C4-2B (cell line): ENCODE measurements at regions not wholly inside any gene's neighbourhood (a gene's known extent, or its start where the extent isn't known, plus 50 kb on each side); places are given as distances from the start of the nearest gene placed in this dataset.

ENCODE experiments used
- H3K27ac ChIP-seq: fragments of 450-650 bp; 2 replicates; pipeline ENCODE4 v1.5.1; 2017
- ZFX ChIP-seq: fragments of 450-650 bp; IDR thresholded peaks from 2 replicates; pipeline ENCODE4 v1.6.1; 2017
- TF ChIP-seq, protein P1 (sequence below): fragments of 450-650 bp; conservative IDR thresholded peaks from 2 replicates; pipeline ENCODE4 v1.5.1; 2017; ENCODE audit warnings: mild to moderate bottlenecking

DNA sequence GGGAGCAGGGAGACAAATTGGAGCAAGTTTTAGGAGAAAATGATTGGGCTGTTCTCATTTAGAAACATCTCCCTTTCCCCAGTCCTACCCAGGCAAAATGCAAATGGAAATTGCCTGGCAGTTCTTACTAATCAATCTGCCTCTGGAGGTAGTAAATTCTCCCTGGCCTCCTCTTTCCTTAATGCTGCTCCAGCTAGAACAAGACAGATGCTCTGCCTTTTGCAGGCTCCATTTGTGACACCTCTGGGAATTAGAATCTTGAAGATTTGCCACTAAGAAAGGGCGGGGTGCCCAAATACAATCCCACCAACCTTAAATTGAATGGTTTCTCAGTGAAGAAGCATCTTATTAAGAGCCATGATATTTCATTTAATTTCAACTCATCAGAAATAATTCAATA is 377.7 kb upstream of the CDH11 start:
- H3K27ac ChIP-seq: no peak overlapping the region
- TF ChIP-seq, protein P1, sequence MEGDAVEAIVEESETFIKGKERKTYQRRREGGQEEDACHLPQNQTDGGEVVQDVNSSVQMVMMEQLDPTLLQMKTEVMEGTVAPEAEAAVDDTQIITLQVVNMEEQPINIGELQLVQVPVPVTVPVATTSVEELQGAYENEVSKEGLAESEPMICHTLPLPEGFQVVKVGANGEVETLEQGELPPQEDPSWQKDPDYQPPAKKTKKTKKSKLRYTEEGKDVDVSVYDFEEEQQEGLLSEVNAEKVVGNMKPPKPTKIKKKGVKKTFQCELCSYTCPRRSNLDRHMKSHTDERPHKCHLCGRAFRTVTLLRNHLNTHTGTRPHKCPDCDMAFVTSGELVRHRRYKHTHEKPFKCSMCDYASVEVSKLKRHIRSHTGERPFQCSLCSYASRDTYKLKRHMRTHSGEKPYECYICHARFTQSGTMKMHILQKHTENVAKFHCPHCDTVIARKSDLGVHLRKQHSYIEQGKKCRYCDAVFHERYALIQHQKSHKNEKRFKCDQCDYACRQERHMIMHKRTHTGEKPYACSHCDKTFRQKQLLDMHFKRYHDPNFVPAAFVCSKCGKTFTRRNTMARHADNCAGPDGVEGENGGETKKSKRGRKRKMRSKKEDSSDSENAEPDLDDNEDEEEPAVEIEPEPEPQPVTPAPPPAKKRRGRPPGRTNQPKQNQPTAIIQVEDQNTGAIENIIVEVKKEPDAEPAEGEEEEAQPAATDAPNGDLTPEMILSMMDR: no peak
- TF ChIP-seq ZFX: no peak

DNA sequence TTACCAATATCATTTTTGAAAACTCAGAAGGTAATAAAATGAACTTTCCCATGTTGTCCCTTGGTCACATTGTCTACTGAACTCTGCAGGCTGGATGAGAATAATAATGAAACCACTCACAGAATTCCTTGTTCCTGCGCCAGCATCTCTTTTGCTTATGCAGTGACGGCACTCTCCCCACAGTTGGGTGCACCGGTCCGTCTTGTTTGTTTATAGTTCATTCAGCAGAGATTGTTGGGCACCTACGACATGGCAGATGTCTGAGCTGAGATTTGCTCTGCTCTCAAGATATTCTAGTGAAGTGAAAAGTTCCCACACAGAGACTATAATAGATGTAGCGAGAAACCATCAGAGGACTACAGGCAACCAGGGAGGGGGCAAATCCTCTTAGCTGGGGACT is 375.7 kb upstream of the CDH11 start:
- TF ChIP-seq, protein P1: no peak
- TF ChIP-seq ZFX: no peak
- H3K27ac ChIP-seq: no peak overlapping the region

DNA sequence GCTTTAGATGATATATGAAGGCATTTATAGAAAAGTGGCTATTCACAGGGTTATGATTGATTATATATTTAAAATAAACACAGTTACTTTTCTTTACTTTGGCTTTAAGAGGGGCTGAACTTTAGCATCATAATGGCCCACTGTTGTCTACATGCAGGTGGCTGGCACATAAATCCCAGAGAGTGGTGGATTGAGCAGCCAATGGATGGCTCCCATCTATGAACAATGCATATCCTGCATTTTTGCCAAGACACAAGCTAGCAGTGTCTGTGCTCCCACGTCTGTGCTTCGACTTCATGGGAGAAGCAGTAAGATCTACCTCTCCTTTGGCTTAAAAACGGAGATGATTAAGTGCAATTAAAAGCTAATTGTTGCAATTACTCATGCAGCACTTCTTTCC is 373.2 kb upstream of the CDH11 start:
- no peak overlapping the region for H3K27ac ChIP-seq
- no peak for TF ChIP-seq ZFX
- TF ChIP-seq, protein P1: no peak

DNA sequence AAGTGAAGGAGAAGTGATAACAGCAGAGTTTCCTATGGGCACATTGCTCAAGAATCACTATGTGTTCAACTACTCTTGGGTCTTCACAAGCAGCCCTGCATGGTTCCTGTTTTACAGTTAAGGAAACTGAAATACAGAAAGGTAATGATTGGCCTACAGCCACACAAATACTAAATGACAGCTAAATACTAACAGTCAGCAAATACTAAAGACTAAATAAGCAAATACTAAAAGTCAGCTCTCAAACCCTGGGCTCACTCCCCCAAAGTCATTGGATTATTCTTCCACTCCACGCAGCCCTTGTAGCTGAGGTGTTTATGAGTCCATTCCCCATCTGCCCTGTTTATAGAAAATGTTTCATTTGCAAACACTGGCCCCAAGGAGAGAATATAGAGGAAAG is 372.7 kb upstream of the CDH11 start:
- no peak overlapping the region for H3K27ac ChIP-seq
- no peak for TF ChIP-seq ZFX

DNA sequence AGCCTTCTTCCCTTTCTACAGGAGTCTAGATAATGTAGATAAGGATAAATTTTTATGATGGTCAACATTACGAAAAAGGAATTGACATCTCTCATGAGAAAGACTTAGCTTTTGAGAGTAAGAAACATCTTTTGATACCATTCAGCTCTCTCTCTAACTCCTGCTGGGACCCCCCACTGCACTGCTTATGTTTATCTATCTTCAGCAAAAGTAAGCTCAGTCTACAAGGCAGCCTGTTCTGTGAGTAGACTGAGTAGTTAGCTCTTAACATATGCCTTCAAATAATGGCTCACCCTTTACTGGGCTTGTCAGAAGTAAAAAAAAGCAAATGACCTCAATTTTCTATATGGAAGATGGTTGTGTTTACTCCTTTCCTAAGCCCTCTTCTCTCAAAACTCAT is 372.2 kb upstream of the CDH11 start:
- TF ChIP-seq, protein P1: no peak
- no peak for TF ChIP-seq ZFX
- H3K27ac ChIP-seq: no peak overlapping the region

DNA sequence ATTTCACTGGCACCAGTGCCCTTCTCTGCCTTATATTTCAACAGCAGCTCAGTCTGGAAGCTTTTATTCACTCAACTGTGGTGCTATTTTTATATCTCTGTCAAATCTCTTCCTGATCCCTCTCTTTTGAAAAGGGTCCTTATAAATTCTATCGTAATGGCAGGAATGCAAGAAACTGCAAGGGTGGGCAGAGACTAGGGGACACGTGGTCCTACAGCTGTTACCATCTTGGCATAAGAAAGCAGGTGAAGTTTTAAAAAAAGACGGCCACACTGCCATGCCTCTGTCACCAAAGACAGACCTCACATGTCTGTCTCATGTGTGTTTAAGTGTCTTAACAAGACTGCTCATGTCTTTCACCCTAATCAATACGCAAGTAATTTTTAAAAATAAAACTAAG is 368.4 kb upstream of the CDH11 start:
- no peak overlapping the region for H3K27ac ChIP-seq
- TF ChIP-seq, protein P1: no peak
- TF ChIP-seq ZFX: no peak

DNA sequence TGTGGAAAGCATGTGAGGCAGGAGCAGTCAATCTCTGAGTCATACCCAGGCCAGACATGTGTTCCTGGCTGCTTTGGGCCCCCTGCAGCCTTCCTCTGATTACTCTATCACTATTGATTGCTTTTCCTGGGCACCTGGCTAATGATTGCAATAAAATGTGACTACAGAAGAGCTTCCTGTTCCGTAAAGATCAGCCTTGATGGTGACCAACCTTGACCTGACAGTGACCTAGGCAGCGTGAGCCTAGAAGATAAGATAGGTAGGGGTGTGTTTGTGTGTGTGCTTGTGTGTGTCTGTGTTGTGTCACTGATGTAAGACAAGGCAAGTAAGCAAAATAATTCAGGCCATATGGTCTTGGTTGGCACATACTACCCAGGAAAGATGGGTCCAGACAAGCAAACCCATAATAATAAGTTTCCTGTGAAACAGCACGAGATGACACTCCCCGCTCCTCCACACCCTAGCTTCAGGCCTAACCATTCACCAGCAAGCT is 367.7 kb upstream of the CDH11 start:
- TF ChIP-seq ZFX: no peak
- TF ChIP-seq, protein P1: no peak
- H3K27ac ChIP-seq: no peak overlapping the region

DNA sequence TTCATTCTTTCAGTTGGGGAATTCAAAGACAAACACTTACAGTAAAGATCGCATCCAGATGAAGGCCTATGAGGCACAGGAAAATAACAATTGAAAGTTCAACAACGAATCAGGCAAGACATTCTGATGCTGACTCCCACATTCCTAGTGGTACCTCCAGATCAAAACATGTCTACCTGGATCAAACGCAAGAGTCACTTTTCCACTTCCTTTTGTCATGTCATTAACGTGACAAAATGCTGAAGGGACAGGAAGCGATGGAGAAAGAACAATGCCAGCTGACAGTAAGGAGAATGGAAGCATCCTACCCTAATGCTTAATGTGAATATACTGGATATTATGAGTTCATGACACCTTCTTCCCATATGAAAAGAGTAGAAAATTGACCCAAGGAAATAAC is 365.4 kb upstream of the CDH11 start:
- TF ChIP-seq, protein P1: no peak
- no peak for TF ChIP-seq ZFX
- no peak overlapping the region for H3K27ac ChIP-seq
